ENCODE measurements at regions not wholly inside any gene's neighbourhood (a gene's known extent, or its start where the extent isn't known, plus 50 kb on each side); places are given as distances from the start of the nearest gene placed in this dataset.
"Not testable (repeated sequence)": the region's sequence is repeated elsewhere in the genome, so short reads cannot be mapped to it uniquely, and the experiment has no call there.

GRCh38 chr11:101835506-101836063, 79.2 kb upstream of the CEP126 start:
- DNase-seq = peak; percentile 23

DNA sequence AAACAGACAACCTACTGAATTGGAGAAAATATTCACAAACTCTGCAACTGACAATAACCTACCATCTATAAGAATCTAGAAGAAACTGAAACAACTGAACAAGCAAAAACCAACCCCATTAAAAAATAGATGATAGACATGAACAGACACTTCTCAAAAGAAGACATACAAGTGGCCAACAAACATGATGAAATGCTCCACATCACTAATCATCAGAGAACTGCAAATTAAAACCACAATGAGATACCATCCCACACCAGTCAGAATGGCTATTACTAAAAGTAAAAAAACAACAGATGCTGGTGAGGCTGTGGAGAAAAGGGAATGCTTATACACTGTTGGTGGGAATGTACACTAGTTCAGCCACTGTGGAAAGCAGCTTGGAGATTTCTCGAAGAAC, 84.3 kb upstream of the CEP126 start:
- not testable (repeated sequence) for DNase-seq

DNA sequence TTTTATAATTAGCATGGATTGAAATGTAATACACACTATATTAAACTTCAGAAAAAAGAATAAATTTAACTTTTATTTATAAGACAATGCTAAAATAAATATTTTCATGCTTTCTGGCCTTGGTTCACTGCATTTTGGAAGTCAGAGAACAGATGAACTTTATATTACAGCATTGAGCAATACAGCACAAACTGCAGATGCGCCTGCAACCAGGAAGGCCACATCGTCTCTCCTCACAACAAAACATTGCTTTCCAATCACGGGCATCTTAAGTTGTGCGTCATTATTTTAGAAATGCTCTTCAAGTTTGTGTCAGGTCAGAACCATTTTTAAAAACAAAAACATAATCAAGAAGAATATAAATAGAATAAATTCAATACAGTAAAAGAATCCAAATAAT, 89.3 kb upstream of the CEP126 start:
- no peak for DNase-seq

- peak; percentile 26 for DNase-seq
Measured at GRCh38 chr11:101817581-101817980, 97.2 kb upstream of the CEP126 start.

- no peak for DNase-seq
Measured at GRCh38 chr11:101816613-101817012, 98.2 kb upstream of the CEP126 start.

DNA sequence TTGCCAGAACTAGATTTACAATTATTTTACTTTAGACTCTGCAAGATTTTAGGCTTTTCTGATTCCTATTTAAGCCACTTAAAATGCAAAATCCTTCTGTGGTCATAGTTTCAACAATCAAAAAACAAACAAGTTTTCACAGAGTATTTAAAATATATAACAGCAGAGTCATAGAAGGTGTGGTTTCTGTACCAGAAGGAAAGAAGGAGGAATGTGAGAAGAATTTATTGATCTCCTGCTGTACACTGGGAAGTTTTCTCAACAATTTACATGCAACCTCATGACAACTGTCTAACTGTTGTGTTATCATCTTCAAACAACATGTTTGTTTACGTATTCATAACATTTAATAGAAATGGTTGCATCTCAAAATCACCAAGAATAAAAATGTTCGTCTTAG, 102.3 kb upstream of the CEP126 start:
- DNase-seq = no peak

GRCh38 chr11:101810546-101810945, 104.3 kb upstream of the CEP126 start:
- DNase-seq = no peak

GRCh38 chr11:101807531-101807930, 107.3 kb upstream of the CEP126 start:
- DNase-seq = no peak

DNA sequence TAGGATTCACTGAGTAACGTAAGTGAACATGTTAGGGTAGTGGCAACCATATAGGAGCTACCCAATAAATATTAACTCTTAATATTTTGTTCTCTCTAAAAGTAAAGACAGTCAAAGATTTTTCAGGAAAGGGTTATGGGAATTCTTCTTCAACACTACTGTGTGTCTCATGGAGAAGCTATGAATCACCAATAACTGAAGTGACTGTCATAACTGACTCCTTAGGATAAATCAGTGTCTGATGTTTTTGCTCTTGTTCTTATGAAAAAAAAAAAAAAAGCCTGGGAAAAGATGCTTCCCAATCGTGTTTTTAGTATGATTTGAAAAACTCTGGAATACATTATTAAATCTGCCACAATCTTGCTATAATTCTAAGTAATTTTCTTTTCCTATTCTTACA, 111.2 kb upstream of the CEP126 start:
- no peak for DNase-seq

GRCh38 chr11:101797335-101797734, 117.5 kb upstream of the CEP126 start:
- peak; percentile 22 for DNase-seq

DNA sequence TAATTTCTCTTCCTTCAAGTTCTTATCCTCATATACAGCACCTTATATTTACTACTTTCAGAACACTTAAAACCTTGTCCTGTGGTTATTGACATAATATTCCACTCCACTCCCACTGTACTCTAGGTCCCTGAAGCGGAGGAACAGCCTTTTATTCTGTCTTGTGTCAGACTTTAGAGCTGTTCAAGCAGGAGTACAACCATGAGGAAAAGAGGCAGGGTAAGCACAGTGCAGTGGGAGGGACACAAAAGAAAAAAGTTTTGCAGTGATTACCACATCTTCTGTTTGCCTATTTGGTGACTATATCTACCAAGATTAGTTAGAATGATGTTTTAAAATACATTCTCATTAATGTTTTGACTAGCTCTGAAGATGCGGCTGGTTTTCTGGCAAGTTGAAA, 122.0 kb upstream of the CEP126 start:
- DNase-seq = no peak

GRCh38 chr11:101786916-101787315, 127.9 kb upstream of the CEP126 start:
- DNase-seq = no peak

DNA sequence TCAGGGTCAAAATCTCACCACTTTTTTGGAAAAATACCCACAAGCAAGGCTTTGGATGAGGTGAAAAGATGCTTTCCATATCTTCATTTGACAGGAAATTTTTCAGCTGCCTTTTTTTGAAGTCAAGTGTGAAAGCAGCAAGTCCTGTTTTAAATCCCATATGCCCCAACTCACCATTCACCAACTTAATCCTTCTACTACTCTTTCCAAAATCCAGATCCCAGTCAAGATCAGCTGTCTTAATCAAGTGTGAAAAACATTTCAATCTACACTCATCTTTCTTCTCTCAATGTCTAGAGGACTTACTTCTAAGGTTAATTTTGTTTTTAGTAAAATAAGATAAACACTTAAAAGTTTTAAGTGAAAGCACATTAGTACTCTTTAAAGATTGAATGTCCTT, 128.4 kb upstream of the CEP126 start:
- no peak for DNase-seq

- DNase-seq = not testable (repeated sequence)
Measured at GRCh38 chr11:101779167-101779566, 135.6 kb upstream of the CEP126 start.

DNA sequence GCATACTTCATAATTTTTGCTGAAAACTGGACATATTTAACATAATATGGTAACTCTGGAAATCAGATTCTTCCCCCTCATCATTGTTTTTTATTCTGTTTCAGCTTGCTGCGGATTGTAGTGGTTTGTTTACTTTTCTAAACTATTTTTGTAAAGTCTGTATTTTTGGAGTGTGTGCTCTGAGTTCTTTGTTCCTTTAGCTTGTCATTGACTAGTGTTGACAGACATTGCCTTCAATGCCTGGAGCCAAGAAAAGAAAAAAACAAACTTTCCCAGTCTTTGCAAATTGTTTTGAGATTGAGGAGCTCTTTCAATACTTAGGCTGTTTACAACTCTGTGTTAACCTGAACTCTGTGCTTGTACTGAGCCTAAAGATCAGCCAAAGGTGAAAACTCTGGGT, 137.3 kb upstream of the CEP126 start:
- no peak for DNase-seq

- DNase-seq = no peak
Measured at GRCh38 chr11:101775033-101775432, 139.8 kb upstream of the CEP126 start.

DNA sequence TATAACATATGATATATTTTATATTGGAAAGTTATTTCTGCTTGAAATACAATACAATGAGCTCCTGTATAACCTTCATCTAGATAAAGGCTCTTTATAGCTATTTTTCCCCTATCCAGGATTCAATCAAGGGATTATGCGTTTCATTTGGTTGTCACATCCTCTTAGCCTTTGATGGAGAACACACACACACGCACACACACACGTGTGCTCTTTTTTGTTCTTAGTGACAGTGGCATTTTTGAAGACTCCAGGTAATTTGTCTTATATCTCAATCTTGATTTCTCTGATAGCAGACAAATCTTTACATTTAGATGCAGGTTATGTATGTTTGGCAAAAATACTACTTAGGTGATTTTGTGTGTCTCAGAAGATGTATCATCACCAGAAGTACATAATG, 144.2 kb upstream of the CEP126 start:
- DNase-seq = no peak

DNA sequence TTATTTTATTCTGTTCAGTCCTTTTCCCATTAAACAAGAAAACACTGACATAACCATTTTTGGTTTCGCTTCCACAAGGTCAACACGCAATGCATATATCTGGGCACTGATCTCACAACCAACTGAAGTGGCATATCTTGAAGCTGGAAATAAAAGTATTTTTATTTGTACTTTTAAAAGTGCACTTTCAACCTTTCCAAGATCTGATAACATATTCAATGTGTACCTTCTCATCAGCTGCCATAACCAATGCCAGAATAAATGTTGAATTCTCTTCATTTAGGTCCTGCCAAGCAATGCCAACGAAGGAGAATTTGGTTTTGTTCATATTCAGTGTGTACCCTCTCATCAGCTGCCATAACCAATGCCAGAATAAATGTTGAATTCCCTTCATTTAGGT, 148.9 kb upstream of the CEP126 start:
- DNase-seq = no peak

GRCh38 chr11:101759771-101760450, 154.9 kb upstream of the CEP126 start:
- DNase-seq = peak; percentile 8

DNA sequence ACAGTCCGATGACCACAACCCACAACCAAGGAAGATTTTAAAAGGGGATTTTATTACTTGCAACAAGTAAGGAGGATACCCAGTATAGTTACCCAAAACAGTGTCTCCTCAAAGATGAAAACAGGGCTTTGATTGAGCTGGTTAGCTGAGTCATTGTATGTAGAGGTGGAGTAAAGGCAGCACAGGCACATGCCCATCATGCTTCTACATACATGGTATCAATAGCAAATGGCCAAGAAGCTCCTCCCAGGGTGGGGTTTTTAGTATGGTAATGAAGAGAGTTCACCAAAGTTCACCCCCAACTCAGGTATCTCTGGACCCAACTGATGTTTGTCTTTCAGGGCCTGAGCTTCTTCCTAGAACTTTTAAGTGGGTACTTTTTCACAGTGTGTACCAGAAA, 157.1 kb upstream of the CEP126 start:
- no peak for DNase-seq

- DNase-seq = no peak
Measured at GRCh38 chr11:101748572-101749344, 165.0 kb upstream of the TRPC6 start.

DNA sequence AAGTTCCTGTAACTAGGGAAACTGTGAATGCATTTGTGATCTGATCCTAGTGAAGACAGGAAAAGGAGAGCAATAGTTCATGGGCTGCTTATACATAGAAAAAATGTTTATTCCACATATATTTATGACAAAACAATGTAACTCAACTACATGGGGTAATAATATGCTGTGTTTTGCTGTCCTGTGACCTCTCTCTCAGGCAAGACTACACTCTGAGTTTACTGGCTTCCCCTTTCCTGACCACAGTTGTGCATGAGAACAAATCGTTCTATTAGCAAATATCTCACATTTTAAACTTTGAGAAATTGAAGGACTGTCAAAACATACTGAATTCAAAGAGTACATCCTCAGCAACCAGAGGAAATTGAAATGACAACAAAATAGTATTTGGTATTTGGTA, 161.9 kb upstream of the TRPC6 start:
- no peak for DNase-seq

DNA sequence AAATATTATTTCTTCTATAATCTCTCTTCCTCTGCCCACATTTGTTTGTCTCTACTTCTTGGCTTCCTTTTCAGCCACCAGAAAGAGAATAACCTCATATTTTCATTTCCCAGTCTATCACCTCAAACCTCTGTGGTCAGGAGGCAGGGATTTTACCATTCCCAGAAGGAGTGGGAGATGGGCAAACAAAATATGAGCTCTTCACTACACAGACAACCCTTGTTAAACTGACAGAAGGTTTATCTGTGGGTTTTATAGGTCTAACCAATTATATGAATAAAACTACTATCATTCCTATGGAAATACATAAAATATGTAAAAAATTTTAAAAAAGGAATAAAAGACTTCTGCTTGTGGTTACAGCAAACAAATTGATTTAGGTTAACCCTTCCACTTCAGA, 160.0 kb upstream of the TRPC6 start:
- no peak for DNase-seq

GRCh38 chr11:101741479-101742175, 157.8 kb upstream of the TRPC6 start:
- no peak for DNase-seq

All from fibroblast of upper back skin (primary cell).